MV-4-11 (cell line): ENCODE measurements at regions not wholly inside any gene's neighbourhood (a gene's known extent, or its start where the extent isn't known, plus 50 kb on each side); places are given as distances from the start of the nearest gene placed in this dataset.
"Not testable (repeated sequence)": the region's sequence is repeated elsewhere in the genome, so short reads cannot be mapped to it uniquely, and the experiment has no call there.

Experiments used
- DNase-seq: peaks from one replicate; lab custom pipeline; 2025; lab: John Stamatoyannopoulos, UW

DNA sequence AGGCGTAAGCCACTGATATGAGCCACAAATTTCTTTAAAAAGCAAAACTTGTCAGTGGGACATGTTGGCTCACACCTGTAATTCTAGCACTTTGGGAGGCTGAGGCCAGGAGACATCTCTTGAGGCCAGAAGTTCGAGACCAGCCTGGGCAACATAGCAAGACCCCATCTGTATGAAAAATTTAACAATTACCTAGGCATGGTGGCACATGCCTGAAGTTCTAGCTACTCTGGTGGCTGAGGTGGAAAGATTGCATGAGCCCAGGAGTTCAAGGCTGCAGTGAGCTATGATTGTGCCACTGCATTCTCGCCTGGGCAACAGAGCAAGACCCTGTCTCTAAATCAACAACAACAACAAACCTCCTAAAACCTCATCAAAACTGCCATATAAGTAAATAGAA, 147.6 kb upstream of the BARHL2 start:
- DNase-seq, result no peak

DNA sequence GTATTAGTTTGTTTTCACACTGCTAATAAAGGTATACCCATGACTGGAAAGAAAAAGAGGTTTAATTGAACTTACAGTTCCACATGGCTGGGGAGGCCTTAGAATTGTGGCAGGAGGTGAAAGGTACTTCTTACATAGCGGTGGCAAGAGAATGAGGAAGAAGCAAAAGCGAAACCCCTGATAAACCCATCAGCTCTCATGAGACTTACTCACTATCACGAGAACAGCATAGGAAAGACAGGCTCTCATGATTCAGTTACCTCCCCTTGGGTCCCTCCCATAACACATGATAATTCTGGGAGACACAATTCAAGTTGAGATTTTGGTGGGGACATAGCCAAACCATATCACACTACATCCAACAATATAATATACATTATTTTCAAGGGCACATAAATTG, 145.7 kb upstream of the BARHL2 start:
- DNase-seq, result peak; percentile 28

DNA sequence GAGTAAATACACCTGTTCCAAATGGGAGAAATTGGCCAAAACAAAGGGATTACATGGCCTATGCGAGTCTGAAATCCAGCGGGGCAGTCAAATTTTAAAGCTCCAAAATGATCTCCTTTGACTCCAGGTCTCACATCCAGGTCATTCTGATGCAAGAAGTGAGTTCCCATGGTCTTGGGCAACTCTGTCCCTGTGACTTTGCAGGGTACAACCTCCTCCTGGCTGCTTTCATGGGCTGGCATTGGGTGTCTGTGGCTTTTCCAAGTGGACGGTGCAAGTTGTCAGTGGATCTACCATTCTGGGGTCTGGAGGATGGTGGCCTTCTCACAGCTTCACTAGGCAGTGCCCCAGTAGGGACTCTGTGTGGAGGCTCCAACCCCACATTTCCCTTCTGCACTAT, 144.3 kb upstream of the BARHL2 start:
- DNase-seq, result not testable (repeated sequence)

DNA sequence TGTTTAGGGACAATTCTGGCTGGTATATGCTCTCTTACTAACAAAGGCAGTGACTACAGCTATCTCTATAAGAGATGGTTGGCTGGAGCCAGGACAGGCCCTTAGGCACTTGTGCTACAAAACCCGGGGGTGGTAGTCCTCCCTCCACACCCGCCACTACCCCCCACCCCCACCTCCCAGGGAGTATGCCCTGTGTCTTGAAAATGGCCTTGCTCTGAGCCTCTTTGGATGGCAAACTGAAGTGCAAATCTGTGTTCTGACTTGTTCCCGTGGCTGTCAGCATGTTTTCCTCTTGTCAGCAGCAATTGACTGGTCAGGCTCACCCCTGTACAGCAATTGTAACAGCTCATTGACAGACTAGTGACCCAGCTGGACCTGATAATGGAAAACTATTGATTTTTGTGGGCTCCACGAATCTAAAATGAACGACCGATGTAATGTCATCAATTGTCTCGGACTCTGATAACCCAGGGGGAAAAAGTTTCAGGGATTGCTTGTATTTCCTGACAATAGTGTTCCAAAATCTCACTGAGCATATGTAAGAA, 139.4 kb upstream of the BARHL2 start:
- no peak for DNase-seq

DNA sequence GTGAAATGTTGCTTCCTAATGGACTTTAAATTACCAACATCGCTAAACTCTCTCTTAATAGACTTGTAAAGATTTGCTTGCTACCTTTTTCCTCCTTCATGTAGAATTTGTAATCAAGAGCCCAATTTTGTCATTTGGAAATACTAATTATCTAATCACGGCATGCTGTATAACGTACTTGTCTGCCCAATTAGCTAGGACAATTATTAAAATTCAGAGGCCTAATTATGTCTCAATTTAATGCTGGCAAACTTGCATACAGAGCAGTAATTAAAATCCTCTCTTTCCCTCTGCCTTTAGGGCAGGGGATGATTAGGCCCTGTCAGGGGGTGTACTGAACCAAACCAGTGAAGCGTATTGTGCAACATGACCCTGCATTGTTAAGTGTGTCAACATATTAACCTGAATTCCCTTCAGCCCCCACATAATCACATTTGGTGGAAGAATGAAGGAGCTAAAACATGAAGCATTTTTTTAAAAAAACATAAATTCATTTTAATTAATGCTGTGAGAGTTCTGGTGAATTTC, 137.4 kb upstream of the BARHL2 start:
- DNase-seq, result no peak

DNA sequence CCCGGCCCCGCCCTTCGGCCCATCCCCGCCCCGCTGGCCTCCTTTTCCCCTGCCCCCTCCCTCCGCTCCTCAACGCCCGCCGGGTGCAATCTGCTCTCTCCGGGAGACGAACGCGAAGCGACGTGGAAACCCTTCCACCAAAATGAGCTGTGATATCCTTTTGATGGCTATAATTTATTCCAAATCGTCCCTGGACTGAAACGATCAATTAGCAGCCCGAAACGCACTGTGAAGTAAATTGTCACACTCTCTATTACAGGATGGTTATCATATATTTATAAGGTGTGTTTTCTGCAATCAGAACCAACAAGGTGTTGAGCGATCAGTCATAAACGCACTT, 134.6 kb upstream of the BARHL2 start:
- no peak for DNase-seq

DNA sequence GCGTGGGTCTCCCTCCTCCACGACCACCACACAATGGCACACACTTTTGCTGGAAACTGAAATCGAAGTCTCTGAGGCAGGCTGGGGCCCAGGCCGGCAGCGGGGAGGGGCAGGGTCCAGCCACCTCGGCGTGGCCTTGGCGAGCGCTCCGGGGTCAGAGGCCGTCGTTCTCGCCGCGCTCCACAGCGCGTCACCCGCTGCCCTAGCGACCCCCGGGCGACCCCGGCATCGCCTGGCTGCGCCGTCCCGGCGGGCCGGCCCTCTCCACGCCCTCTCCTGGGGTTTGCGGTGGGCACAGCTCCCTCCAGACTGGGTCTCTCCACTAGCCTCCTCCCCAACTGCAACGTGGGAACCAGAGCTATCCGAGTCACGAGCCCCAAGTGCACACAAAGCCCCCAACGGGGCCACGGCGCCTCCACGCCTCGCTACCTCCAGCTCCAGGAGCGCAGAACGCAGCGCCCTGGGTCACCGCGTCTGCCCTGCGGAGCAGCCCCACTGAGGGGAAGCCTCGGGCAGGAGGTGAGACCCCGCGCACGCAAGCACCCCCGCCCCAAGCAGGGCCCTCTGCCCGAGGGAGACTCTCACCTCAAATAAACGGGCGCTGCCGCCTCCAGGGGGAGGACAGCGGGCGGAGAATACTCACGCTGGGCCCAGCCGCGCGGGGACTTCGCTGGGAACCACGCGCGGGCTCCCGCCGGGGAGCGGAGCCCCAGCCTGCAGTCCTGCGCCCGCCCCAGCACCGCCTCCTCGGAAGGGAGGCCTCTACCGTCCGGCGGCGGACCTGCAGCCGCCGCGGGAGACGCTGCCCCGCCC, 134.0 kb upstream of the BARHL2 start:
- peak; percentile 47 for DNase-seq

DNA sequence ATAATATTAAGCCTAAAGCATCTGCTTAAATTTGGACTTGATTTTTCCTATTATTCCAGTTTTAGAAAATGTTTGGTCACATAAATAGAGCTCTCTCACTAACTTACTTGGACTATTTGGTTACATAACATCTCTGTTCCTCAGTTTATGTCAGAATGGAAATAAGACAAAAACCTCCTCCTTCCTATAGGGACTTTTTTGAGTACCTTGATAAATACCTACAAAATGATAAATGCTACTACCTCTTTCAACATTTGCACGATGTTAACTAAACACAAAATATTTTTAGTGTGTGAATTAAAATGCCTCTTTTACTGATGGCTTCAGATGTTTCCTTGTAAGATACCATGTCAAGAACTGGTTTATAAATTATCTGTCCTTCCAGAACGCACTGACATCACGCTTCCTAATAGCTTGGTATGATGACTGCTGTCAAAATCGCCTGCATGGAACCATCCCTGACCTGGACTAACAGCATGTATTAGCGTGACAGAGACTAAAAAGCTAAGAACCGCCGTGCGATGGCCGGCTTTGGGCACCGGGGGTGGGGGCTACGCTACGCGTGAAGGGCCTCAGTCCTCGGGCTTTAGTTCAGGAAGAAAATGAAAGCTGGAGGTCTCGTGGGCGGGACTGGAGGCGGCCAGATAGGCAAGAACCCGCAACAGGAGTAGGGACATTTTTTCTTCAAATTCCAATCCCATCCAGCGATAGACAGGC, 133.2 kb upstream of the BARHL2 start:
- no peak for DNase-seq

DNA sequence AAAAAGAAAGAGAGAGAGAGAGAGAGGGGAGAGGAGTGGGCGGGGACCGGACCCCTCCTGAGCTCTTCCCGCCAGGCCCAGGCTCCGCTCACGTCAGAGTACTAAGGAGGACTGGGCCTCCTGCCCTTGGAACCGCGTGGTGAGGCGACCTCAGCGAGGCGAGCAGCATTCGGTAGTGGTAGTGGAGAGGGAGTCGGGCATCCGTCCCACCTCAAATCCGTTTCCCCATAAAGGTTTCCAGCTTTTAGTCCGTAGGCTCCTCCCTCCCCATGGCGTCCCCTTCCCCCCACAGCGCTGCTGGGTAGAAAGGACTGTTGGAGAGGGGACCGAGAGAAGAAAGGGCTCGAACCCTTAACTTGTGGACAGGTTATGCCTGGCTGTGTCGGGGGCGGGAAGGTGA, 124.4 kb upstream of the BARHL2 start:
- DNase-seq, result no peak

DNA sequence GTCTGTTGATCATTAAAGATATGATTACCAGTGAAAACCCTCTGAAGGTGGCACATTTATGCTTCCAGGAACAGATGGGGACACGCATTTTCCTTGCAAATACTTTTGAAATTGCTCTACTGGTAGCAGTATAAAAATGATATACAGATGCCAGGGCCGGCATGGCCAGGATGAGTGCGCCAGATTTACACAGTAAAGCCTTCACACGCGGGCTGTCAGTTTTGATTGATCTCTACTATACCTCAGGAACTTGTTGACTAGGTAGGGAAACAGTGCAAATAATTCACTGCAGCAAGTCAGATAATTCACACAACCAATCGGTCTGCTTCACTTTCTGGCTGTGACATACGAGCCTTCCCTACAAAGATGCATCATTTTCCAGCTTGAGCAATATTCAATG, 123.2 kb upstream of the BARHL2 start:
- no peak for DNase-seq

DNA sequence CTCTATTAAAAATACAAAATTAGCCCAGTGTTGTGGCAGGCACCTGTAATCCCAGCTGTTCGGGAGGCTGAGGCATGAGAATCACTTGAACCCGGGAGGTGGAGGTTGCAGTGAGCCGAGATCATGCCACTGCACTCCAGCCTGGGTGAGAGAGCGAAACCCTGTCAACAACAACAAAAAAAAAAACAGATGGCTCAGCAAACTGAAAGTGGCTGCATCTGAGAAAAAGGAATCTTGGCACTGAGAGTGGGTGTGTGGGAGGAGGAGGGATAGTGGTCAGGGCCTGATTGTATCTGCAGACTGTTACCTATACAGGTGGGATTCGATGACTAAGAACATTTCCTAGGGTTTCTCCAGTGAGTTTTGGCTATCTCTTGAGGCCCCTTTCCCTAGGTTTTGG, 122.2 kb upstream of the BARHL2 start:
- no peak for DNase-seq

DNA sequence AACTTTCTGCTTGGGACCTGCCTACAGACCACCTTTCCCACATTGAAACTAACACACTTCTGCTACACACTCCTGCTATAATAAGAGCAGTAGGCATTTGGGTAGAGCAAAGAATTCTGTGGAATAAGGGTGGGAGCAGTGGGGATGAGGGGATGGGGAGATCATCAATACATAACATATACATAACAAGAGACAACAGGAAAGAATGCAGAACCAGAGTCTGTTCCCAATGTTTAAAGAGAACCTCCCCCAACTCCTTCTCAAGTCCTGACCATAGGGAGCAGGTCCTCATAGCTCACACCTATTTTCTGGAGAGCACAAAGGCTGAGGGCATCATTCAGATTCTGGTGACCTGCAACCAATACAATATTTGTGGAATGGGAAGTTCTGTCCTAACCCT, 121.6 kb upstream of the BARHL2 start:
- no peak for DNase-seq

DNA sequence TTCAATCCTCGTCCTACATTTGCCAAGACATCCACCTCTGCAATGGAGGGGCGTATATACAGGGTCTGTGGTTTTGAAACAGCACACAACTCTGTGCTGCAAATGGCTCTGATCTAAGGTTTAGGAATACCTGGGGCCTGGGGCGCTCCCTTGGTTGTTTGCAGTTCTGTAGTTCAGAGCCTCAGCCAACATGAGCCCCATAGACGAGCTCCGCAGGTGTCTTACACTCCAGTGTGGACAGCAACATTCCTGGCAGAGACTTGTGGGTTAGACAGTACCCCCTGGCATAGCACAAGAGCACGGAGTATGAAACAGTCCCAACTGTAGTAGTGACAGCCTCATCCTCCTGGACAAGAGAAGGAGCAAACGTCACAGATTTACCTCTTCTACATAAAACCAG, 120.3 kb upstream of the BARHL2 start:
- no peak for DNase-seq

DNA sequence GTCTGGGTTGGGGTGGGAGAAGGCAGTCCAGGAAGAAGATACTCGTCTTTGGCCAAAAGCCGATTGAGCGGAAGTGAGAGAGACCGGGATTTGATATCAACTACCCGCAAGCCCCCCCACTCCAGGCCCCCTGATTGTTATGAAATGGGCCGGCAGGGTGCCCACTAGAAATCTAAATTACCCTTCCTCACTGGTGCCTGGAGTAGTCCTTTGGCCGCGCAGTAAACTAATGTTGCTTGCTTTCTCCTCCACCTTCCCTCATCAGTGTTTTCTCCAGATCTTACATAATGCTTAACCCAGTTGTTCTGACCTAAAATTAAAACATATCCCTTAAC, 119.2 kb upstream of the BARHL2 start:
- DNase-seq, result no peak

DNA sequence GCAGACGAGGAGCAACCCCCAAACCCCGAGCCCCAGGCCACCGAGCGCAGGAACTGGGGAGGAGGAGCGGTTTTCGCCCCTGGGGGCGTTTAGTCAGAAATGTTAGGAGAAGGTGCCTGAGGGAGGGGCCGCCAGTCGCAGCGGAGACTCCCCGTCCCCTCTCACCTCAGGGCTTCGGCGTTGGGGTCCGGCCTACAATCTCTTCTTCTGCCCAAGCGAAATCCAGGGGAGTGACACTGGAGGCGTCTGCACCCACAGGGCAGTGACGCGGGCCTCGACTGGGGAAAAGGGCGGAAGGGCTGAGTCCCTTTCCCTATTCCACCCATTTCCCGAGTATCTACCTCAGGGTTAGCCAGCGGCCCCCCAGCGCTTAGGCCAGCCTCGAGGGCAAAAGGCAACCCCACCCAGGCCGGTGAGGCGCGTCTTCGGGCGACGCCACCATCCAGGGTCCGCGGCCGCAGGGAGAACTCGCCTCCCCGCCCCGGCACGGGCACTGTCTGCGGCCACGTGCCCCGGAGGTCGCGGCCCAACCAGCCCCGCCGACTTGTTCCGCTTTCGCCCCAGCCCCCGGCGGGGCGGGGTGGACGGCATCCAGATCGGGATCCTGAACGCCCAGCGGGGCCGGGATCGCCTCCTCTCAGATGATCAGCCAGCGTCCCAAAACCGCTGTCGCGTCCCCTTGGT, 118.7 kb upstream of the BARHL2 start:
- no peak for DNase-seq

DNA sequence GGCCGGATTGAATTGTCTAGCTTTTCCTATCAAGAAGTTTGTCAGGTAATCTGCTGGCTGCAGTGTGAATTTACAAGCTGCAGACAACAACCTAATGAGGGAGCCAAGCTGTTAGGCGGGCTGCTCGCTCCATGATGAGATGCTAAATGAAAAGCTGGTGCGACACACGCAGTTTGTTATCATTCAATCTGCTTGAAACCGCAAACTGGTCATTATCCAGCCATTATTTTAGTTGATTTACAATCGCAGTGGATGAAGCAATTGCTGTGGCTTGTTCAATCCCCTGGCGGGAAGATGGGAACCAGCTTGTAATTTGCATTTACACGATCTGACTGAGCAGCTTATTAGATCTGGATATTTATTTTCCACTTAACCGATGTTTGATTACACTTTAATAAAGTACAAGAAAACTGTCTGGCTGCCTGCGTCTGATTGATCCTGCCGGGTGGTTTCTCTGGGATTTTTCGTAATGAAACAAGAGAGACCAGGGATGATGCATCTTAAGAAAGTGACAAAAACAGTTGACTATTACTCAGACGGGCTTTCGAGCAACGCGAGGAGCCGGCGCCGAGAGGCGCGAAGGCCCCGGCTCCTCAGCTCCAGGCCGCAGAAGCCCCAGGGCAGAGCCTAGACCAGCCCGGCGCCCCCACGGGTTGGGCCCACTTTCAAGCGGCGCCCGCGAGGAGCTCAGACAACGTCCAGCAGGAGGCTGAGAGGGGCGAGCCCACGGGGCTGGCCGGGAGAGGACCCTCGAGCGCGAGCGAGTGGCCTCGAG, 118.0 kb upstream of the BARHL2 start:
- DNase-seq, result peak; percentile 16

DNA sequence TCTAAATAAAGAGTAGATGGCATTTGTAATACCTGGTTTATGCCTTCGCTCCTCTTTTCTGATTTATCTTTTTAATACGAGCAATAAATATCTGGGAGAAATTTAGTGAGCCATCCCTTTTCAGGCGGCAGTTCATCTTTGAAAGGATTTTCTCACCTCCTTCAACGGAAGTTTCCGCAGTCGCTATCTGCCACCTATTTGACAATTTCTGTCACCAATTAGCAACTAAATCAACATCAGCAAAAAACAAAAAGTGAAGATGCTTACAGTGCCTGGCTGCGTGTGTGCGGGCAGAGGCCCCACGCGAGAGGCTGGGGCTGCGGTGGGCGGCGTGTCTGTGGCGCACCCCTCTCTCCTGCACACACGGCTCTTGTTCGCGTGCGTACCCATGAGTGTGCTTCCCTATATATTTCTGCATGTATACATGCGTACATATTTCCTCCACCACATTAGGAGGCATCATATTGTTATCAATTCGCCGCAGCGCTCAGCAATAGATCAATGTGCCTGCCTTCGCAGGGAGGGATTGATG, 117.3 kb upstream of the BARHL2 start:
- no peak for DNase-seq

DNA sequence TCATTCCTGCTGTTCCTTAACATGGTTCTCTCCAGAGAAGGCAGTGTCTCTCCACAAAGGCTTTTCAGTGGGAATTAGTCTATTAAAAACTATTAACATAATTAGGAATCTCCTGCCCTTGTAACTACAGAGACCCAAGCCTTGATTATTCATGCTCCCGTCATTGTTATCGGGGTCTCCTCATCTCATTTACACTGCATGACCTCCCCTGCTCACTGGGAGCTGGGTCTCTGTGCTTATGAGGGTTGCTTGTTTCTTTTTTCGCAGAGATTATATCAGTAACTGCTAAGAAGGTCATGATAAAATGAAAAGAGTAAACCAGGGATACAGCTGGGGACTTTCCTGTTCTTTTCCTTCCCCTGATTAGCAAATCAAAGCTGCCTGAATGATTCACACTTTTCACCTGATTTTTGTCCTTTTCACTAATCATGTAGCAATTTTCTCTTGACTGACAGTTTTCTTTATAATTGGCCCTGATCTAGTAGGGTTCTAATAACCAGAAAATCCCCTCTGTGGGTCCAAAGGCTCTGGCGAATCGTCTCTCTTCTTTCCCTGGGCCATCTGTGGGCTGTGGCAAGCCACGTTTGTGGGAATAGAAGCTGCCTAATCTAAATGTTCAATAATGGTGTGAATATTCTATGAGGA, 116.5 kb upstream of the BARHL2 start:
- no peak for DNase-seq

DNA sequence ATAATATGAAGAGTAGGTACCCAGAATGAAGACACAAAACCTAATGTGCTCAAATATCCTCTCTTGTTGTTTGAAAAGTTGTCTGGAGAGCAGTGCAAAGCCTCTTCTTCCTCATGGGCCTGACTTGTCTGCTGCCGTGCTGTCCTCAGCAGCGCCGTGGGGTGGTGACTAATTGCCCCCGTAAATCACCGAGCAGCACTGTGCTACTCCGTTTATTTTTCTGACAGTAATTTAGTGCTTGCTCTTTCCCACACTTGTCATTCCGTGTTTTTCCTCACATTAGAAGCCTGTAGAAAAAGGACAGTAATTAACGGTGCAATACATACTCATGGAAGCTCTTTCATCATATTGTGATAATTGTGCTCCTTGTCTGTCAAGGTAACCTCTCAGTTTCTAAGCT, 114.8 kb upstream of the BARHL2 start:
- no peak for DNase-seq

DNA sequence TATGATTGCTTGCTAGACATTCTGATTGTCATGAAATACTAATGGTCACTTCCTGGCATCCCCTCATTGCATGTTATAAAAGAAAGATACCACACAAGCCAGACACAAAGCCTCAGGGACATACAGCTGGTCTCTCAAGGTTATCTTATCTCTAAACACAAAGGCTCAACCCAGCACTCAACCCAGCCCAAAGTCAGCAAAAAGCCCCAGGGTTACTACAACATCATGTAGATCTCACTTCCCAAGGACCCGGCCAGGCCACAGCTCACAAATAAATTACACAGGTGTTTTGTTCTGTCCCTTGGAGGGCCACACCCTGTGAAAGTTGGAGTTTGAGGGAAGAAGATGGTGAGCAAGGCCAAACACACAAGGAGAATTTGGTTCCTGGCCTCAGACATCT, 109.7 kb upstream of the BARHL2 start:
- no peak for DNase-seq

DNA sequence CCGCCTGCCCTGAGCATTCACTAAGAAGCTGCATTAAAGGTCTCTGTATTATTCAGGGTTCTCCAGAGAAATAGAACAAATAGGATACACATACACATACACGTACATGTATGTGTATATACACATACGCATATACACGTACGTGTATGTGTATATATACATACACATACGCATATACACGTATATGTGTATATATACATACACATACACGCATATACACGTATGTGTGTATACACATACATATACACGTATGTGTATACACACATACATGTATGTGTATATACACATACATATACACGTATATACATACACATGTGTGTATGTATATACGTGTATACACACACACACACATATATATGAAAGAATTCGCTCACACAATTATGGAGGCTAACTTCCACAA, 108.9 kb upstream of the BARHL2 start:
- DNase-seq, result no peak
